HL-60 (cell line): ENCODE measurements at regions not wholly inside any gene's neighbourhood (a gene's known extent, or its start where the extent isn't known, plus 50 kb on each side); places are given as distances from the start of the nearest gene placed in this dataset.

ENCODE experiments used
- DNase-seq, 2 experiments: peaks; one replicate each; pipeline ENCODE4 v3.0.0-alpha.2; 2010 to 2020; ENCODE audit warnings: low read depth in 1 of 2, low spot score in 1 of 2
- H3K27ac ChIP-seq: fragments of 250-450 bp; sonication (Bioruptor Pico); replicated peaks from 2 replicates; pipeline ENCODE4 v1.5.1; 2020; ENCODE audit warnings: mild to moderate bottlenecking, moderate library complexity
- H3K27me3 ChIP-seq: fragments of 250-450 bp; sonication (Bioruptor Pico); 2 replicates; pipeline ENCODE4 v1.5.1; 2021; ENCODE audit warnings: mild to moderate bottlenecking, moderate library complexity; ENCODE audit not compliant: insufficient read depth, poor library complexity, severe bottlenecking
- H3K4me3 ChIP-seq: replicated peaks from 2 replicates; pipeline ENCODE4 v1.5.1; 2011; ENCODE audit warnings: mild to moderate bottlenecking, control low read depth, low read length; ENCODE audit not compliant: insufficient read depth
- CTCF ChIP-seq: IDR thresholded peaks from one replicate; pipeline ENCODE4 v1.5.1; 2011; ENCODE audit warnings: low read length, control low read depth, inconsistent platforms; ENCODE audit not compliant: insufficient read depth
- GABPA ChIP-seq: IDR thresholded peaks from 2 replicates; pipeline ENCODE4 v1.6.1; 2012; ENCODE audit warnings: low read depth
- POLR2AphosphoS5 ChIP-seq: IDR thresholded peaks from 2 replicates; pipeline ENCODE4 v1.6.1; 2012; ENCODE audit warnings: low read depth
- REST ChIP-seq: IDR thresholded peaks from 2 replicates; pipeline ENCODE4 v1.6.1; 2012; ENCODE audit warnings: low read depth; ENCODE audit not compliant: insufficient replicate concordance
- SPI1 ChIP-seq: IDR thresholded peaks from 2 replicates; pipeline ENCODE4 v1.6.1; 2012; ENCODE audit warnings: low read depth, mild to moderate bottlenecking, borderline replicate concordance

- no peak overlapping the region for H3K27ac ChIP-seq
- H3K4me3 ChIP-seq, result no peak overlapping the region
- DNase-seq, result no peak
- TF ChIP-seq CTCF (no peak), SPI1 (no peak)
- no peaks in the 10 kb centered on the region for H3K27me3 ChIP-seq
Measured at GRCh38 chr13:60869941-60870613, 473.1 kb downstream of the TDRD3 start.

DNA sequence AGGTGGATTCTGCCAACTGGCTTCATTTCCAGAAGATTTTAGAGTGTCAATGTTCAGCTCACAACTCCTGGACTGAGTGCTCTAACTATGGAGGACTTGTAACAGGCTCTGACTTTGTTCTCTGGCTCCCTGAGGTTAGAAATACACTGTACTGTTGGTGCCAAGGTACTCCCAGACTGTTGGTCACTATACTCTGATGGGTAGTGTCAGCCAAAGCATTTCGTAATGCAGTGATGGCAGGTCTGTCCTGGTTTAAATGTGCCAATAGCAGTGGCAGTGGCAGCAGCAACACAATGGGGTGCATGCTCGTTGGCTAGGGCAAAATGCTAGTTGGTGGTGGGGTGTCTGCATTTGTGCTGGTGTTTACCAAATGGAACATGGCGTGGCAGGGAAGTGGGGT, 472.2 kb downstream of the TDRD3 start:
- H3K4me3 ChIP-seq, result no peak overlapping the region
- DNase-seq, result no peak
- no peak for TF ChIP-seq CTCF

GRCh38 chr13:60862036-60862435, 465.0 kb downstream of the TDRD3 start:
- no peaks in the 10 kb centered on the region for H3K27me3 ChIP-seq

More for the DNA sequence above, 472.2 kb downstream of the TDRD3 start:
- no peaks in the 10 kb centered on the region for H3K27me3 ChIP-seq
- H3K27ac ChIP-seq, result no peak overlapping the region

DNA sequence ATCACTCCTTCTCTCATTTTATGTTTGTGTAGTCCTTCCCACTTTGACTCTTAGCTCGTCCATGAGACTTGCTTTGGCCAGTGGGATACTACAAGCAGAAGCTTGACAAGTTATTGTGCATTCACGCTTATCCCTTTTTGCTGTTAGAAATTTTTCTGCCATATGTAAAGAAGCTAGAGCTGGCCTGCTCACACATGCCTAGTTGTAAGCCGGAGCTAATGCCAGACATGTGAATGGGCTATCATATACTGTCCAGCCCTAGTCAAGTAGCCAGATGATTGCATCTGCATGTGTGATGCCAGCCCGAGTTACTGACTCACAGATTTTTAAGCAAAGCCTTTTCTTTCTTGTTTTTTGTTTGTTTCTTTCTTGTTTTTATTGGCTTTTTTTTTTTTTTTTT, 460.7 kb downstream of the TDRD3 start:
- no peak for TF ChIP-seq POLR2AphosphoS5
- TF ChIP-seq GABPA, result no peak
- no peak for TF ChIP-seq CTCF
- no peak overlapping the region for H3K27ac ChIP-seq
- H3K4me3 ChIP-seq, result no peak overlapping the region
- DNase-seq, result no peak
- H3K27me3 ChIP-seq, result no peaks in the 10 kb centered on the region

More at GRCh38 chr13:60862036-60862435, 465.0 kb downstream of the TDRD3 start:
- no peak for DNase-seq
- no peak for TF ChIP-seq GABPA
- no peak overlapping the region for H3K27ac ChIP-seq
- H3K4me3 ChIP-seq, result no peak overlapping the region

DNA sequence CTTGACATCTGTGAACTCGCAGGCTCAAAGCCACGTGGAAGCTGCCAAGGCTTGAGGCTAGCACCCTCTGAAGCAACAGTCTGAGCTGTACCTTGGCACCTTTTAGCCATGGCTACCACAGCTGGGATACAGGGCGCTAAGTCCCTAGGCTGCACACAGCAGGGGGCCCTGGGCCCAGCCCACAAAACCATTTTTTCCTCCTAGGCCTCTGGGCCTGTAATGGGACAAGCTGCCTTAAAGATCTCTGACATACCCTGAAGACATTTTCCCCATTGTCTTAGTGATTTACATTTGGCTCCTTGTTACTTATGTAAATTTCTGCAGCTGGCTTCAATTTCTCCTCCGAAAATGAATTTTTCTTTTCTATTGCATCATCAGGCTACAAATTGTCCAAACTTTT, 455.9 kb downstream of the TDRD3 start:
- no peak for DNase-seq
- no peak for TF ChIP-seq REST
- no peak for TF ChIP-seq GABPA
- TF ChIP-seq POLR2AphosphoS5, result no peak
- TF ChIP-seq CTCF, result no peak
- no peak for TF ChIP-seq SPI1
- H3K4me3 ChIP-seq, result no peak overlapping the region
- no peak overlapping the region for H3K27ac ChIP-seq
- no peaks in the 10 kb centered on the region for H3K27me3 ChIP-seq
